K562 (cell line): ENCODE measurements at regions not wholly inside any gene's neighbourhood (a gene's known extent, or its start where the extent isn't known, plus 50 kb on each side); places are given as distances from the start of the nearest gene placed in this dataset.

ENCODE experiments used
- ATF2 ChIP-seq: sonication (generic); formaldehyde crosslinking; IDR thresholded peaks from 2 replicates; pipeline ENCODE4 v1.8.1; 2022; ENCODE audit warnings: missing genetic modification reagents
- CBX1 ChIP-seq: sonication (generic); IDR thresholded peaks from 2 replicates; pipeline ENCODE4 v1.6.1; 2016; ENCODE audit warnings: antibody characterized with exemption, low read depth, mild to moderate bottlenecking
- CBX3 ChIP-seq, 2 experiments: IDR thresholded peaks; 1 replicate in 1 of 2; 2 replicates in 1 of 2; pipeline ENCODE4 v1.6.1; 2012; ENCODE audit warnings: inconsistent platforms in 2 of 2, low read length in 2 of 2, borderline replicate concordance in 1 of 2, control low read depth in 1 of 2
- CTCF ChIP-seq, 3 experiments: IDR thresholded peaks in 2 of 3; conservative IDR thresholded peaks in 1 of 3; 2 replicates each; pipeline ENCODE4 v1.5.1; 2011 to 2012; ENCODE audit warnings: low read length in 3 of 3, mild to moderate bottlenecking in 3 of 3, control low read depth in 2 of 3, improper control_type of control experiment in 1 of 3, inconsistent platforms in 1 of 3, low read depth in 1 of 3, mixed read lengths in 1 of 3, moderate library complexity in 1 of 3; ENCODE audit not compliant: insufficient read depth in 2 of 3
- EGR1 ChIP-seq: fragments of 450-650 bp; conservative IDR thresholded peaks from 2 replicates; pipeline ENCODE4 v1.6.1; 2017; ENCODE audit warnings: mild to moderate bottlenecking
- ELK3 ChIP-seq: fragments of 450-650 bp; formaldehyde crosslinking; IDR thresholded peaks from 2 replicates; pipeline ENCODE4 v1.4.0; 2020; ENCODE audit warnings: mild to moderate bottlenecking
- ETV5 ChIP-seq: sonication (generic); formaldehyde crosslinking; IDR thresholded peaks from 2 replicates; pipeline ENCODE4 v1.4.0; 2020; ENCODE audit warnings: low read depth, mild to moderate bottlenecking, missing genetic modification reagents
- KLF1 ChIP-seq: fragments of 450-650 bp; IDR thresholded peaks from 2 replicates; pipeline ENCODE4 v1.6.1; 2016; ENCODE audit warnings: missing genetic modification characterization, missing compliant biosample characterization
- KLF13 ChIP-seq: fragments of 450-650 bp; IDR thresholded peaks from 2 replicates; pipeline ENCODE4 v1.6.1; 2016; ENCODE audit warnings: missing genetic modification characterization, low read depth, mild to moderate bottlenecking, missing compliant biosample characterization, moderate library complexity, borderline replicate concordance
- NFIC ChIP-seq: fragments of 450-650 bp; IDR thresholded peaks from 2 replicates; pipeline ENCODE4 v1.6.1; 2017; ENCODE audit warnings: mild to moderate bottlenecking, inconsistent platforms
- NR2C2 ChIP-seq, 2 experiments: fragments of 200-800 bp in 1 of 2; sonication (Bioruptor generic) in 1 of 2; sonication (generic) in 1 of 2; formaldehyde crosslinking in 1 of 2; IDR thresholded peaks; 2 replicates each; pipeline versions ENCODE4 v1.6.1 to v1.8.0; 2016 to 2022; ENCODE audit warnings: mild to moderate bottlenecking in 1 of 2, missing compliant biosample characterization in 1 of 2, missing genetic modification characterization in 1 of 2, missing genetic modification reagents in 1 of 2
- POLR2AphosphoS2 ChIP-seq: IDR thresholded peaks from 2 replicates; pipeline ENCODE4 v1.6.1; 2012; ENCODE audit warnings: low read length, improper control_type of control experiment
- RAD21 ChIP-seq, 2 experiments: fragments of 250-450 bp in 1 of 2; fragments of 450-650 bp in 1 of 2; sonication (Bioruptor Pico) in 1 of 2; formaldehyde crosslinking in 1 of 2; IDR thresholded peaks in 1 of 2; conservative IDR thresholded peaks in 1 of 2; 2 replicates each; pipeline versions ENCODE4 v1.4.0 to v1.8.0; 2020 to 2022; ENCODE audit warnings: mild to moderate bottlenecking in 2 of 2, moderate library complexity in 1 of 2
- RFX1 ChIP-seq: fragments of 450-650 bp; IDR thresholded peaks from 2 replicates; pipeline ENCODE4 v1.6.1; 2016; ENCODE audit warnings: mild to moderate bottlenecking, moderate library complexity
- SETDB1 ChIP-seq: IDR thresholded peaks from one replicate; pipeline ENCODE4 v1.6.1; 2012; ENCODE audit warnings: low read length, control low read depth, inconsistent platforms
- STAT5A ChIP-seq: IDR thresholded peaks from 2 replicates; pipeline ENCODE4 v1.6.1; 2012; ENCODE audit warnings: low read length, inconsistent platforms, borderline replicate concordance
- VEZF1 ChIP-seq: fragments of 200-800 bp; sonication (Bioruptor generic); IDR thresholded peaks from 2 replicates; pipeline ENCODE4 v1.6.1; 2017; ENCODE audit warnings: missing genetic modification characterization, missing compliant biosample characterization
- YY1 ChIP-seq, 3 experiments: IDR thresholded peaks; 2 replicates each; pipeline ENCODE4 v1.6.1; 2011; ENCODE audit warnings: low read length in 2 of 3, mild to moderate bottlenecking in 2 of 3, moderate library complexity in 2 of 3, borderline replicate concordance in 1 of 3, control low read depth in 1 of 3, low read depth in 1 of 3; ENCODE audit not compliant: insufficient read depth in 3 of 3, insufficient replicate concordance in 2 of 3, control insufficient read depth in 1 of 3, insufficient read length in 1 of 3; ENCODE audit errors: extremely low read depth in 1 of 3
- ZNF124 ChIP-seq: sonication (generic); formaldehyde crosslinking; IDR thresholded peaks from 2 replicates; pipeline ENCODE4 v1.8.1; 2022; ENCODE audit warnings: missing genetic modification reagents
- ZNF134 ChIP-seq: fragments of 250-450 bp; sonication (Bioruptor Pico); conservative IDR thresholded peaks from 2 replicates; pipeline ENCODE4 v1.4.0; 2020

GRCh38 chrX:115898382-115899001 lies 272.1 kb upstream of the AGTR2 start (continued):
- TF ChIP-seq YY1 (IDR thresholded peaks at IDR 0.05; ENCODE audit: borderline replicate concordance in 1 of 3, control insufficient read depth in 1 of 3, extremely low read depth in 1 of 3, insufficient read depth in 3 of 3, insufficient read length in 1 of 3, insufficient replicate concordance in 2 of 3, low read depth in 1 of 3, low read length in 2 of 3) (peak in 1 of 3 experiments; percentile 31), ELK3 (no peak), VEZF1 (CRISPR knock-in tag) (no peak), ATF2 (CRISPR knock-in tag) (no peak), POLR2AphosphoS2 (no peak), NFIC (no peak), CTCF (IDR thresholded peaks at IDR 0.05 in 2 of 3, conservative IDR thresholded peaks at IDR 0.05 in 1 of 3; ENCODE audit: insufficient read depth in 2 of 3, low read depth in 1 of 3, low read length in 3 of 3) (peak in 2 of 3 experiments; percentile 42 to 52; a peak in 4 of 6 replicates), RFX1 (no peak), ZNF124 (CRISPR knock-in tag) (no peak), KLF1 (no peak), CBX3 (IDR thresholded peaks at IDR 0.05; ENCODE audit: borderline replicate concordance in 1 of 2, low read length in 2 of 2) (no peak), STAT5A (no peak), EGR1 (peak; percentile 31; the same call in 1 of the 2 replicates), SETDB1 (no peak), CBX1 (no peak), ETV5 (no peak), RAD21 (CRISPR knock-in tag; conservative IDR thresholded peaks at IDR 0.05 in 1 of 2, IDR thresholded peaks at IDR 0.05 in 1 of 2) (peak; percentile 61 to 66), NR2C2 (CRISPR knock-in tag; IDR thresholded peaks at IDR 0.05) (no peak), NR2C2 (tag; IDR thresholded peaks at IDR 0.05) (peak; percentile 25; the same call in 1 of the 2 replicates), KLF13 (no peak), ZNF134 (CRISPR knock-in tag) (no peak)
